BJ (cell line): ENCODE measurements at regions not wholly inside any gene's neighbourhood (a gene's known extent, or its start where the extent isn't known, plus 50 kb on each side); places are given as distances from the start of the nearest gene placed in this dataset.

Experiments
- CTCF ChIA-PET: fragments of 350-600 bp; formaldehyde crosslinking; extraction: SDS; loops from one replicate; lab custom pipeline; 2021; ENCODE audit warnings: antibody characterized with exemption, inconsistent platforms; lab: Yijun Ruan, JAX
- POLR2A ChIA-PET: fragments of 300-600 bp; sonication (Branson Sonifier 250); formaldehyde crosslinking; extraction: SDS; loops from one replicate; lab custom pipeline; 2021; ENCODE audit warnings: antibody characterized with exemption; lab: Charles Lee
- DNase-seq: peaks from one replicate; pipeline ENCODE4 v3.0.0-alpha.2; 2011; ENCODE audit warnings: low read depth
- H3K27me3 ChIP-seq: 2 replicates; pipeline ENCODE4 v1.6.0; 2011; ENCODE audit warnings: low read length; ENCODE audit not compliant: control insufficient read depth, insufficient read depth
- H3K36me3 ChIP-seq: 2 replicates; pipeline ENCODE4 v1.5.1; 2011; ENCODE audit warnings: low read length; ENCODE audit not compliant: control insufficient read depth, insufficient read depth
- H3K4me3 ChIP-seq: 2 replicates; pipeline ENCODE4 v1.5.1; 2011; ENCODE audit warnings: low read depth, mild to moderate bottlenecking, control low read depth, low read length
- CTCF ChIP-seq: IDR thresholded peaks from 2 replicates; pipeline ENCODE4 v1.5.1; 2011; ENCODE audit warnings: low read depth, mild to moderate bottlenecking, control low read depth, inconsistent platforms, low read length, moderate library complexity; ENCODE audit not compliant: insufficient read depth

GRCh38 chr22:27420817-27421361 is 380.7 kb downstream of the MN1 start:
- CTCF ChIA-PET: interaction anchor here (0.9 kb wide), 1 partner anchor 41 kb away, joined by 3 read pairs; no protein-coding TSS in a partner anchor
- TF ChIP-seq CTCF: no peak
- Histone ChIP-seq H3K27me3 (no peaks in the 10 kb centered on the region; the same call in 1 of the 2 replicates), H3K4me3 (no peak overlapping the region; the same call in 1 of the 2 replicates), H3K36me3 (no peaks in the 10 kb centered on the region)
- POLR2A ChIA-PET: no interaction called here
- peak; percentile 68 for DNase-seq

- ChIA-PET CTCF (interaction anchor here (1.1 to 1.6 kb wide), 4 partner anchors 10 to 290 kb away, joined by 3 to 6 read pairs (median 4); no protein-coding TSS in a partner anchor), POLR2A (no interaction called here)
- no peak for DNase-seq
- Histone ChIP-seq H3K4me3 (no peak overlapping the region), H3K27me3 (peaks cover 1% of the 10 kb centered on the region; the same call in 1 of the 2 replicates), H3K36me3 (no peaks in the 10 kb centered on the region)
- no peak for TF ChIP-seq CTCF
Observed at GRCh38 chr22:27422442-27422841, 379.1 kb downstream of the MN1 start.

GRCh38 chr22:27424319-27424718 is 377.2 kb downstream of the MN1 start:
- POLR2A ChIA-PET: no interaction called here

GRCh38 chr22:27429476-27429875 is 372.1 kb downstream of the MN1 start:
- DNase-seq: no peak
- TF ChIP-seq CTCF: no peak
- POLR2A ChIA-PET: no interaction called here
- Histone ChIP-seq H3K4me3 (no peak overlapping the region), H3K27me3 (peaks cover 1% of the 10 kb centered on the region), H3K36me3 (no peaks in the 10 kb centered on the region)
- CTCF ChIA-PET: no interaction called here

More at GRCh38 chr22:27424319-27424718, 377.2 kb downstream of the MN1 start:
- no peak for DNase-seq
- Histone ChIP-seq H3K4me3 (no peak overlapping the region), H3K27me3 (peaks cover 1% of the 10 kb centered on the region), H3K36me3 (no peaks in the 10 kb centered on the region)
- TF ChIP-seq CTCF: no peak
- CTCF ChIA-PET: interaction anchor here (0.6 kb wide), 1 partner anchor 20 kb away, joined by 3 read pairs; no protein-coding TSS in a partner anchor

GRCh38 chr22:27431081-27431480 is 370.5 kb downstream of the MN1 start:
- DNase-seq: no peak
- CTCF ChIA-PET: interaction anchor here (2.3 kb wide), 1 partner anchor 9 kb away, joined by 6 read pairs; no protein-coding TSS in a partner anchor
- TF ChIP-seq CTCF: no peak
- Histone ChIP-seq H3K27me3 (peaks cover 1% of the 10 kb centered on the region), H3K4me3 (no peak overlapping the region), H3K36me3 (no peaks in the 10 kb centered on the region)
- POLR2A ChIA-PET: no interaction called here
